ENCODE measurements at regions not wholly inside any gene's neighbourhood (a gene's known extent, or its start where the extent isn't known, plus 50 kb on each side); places are given as distances from the start of the nearest gene placed in this dataset.

- no peak overlapping the region for H3K4me3 ChIP-seq (ENCODE audit: control insufficient read depth, low read depth, low read length)
- no peak for TF ChIP-seq CTCF (IDR thresholded peaks at IDR 0.05; ENCODE audit: control insufficient read depth, insufficient read depth, low read depth, low read length, missing control alignments)
- DNase-seq (ENCODE audit: low read depth): no peak
Measured at GRCh38 chr11:112882494-112883381, 78.5 kb upstream of the NCAM1 start.

GRCh38 chr11:112884012-112884767, 77.0 kb upstream of the NCAM1 start:
- no peak for DNase-seq (ENCODE audit: low read depth)
- H3K4me3 ChIP-seq (ENCODE audit: control insufficient read depth, low read depth, low read length): no peak overlapping the region
- TF ChIP-seq CTCF (IDR thresholded peaks at IDR 0.05; ENCODE audit: control insufficient read depth, insufficient read depth, low read depth, low read length, missing control alignments): no peak

DNA sequence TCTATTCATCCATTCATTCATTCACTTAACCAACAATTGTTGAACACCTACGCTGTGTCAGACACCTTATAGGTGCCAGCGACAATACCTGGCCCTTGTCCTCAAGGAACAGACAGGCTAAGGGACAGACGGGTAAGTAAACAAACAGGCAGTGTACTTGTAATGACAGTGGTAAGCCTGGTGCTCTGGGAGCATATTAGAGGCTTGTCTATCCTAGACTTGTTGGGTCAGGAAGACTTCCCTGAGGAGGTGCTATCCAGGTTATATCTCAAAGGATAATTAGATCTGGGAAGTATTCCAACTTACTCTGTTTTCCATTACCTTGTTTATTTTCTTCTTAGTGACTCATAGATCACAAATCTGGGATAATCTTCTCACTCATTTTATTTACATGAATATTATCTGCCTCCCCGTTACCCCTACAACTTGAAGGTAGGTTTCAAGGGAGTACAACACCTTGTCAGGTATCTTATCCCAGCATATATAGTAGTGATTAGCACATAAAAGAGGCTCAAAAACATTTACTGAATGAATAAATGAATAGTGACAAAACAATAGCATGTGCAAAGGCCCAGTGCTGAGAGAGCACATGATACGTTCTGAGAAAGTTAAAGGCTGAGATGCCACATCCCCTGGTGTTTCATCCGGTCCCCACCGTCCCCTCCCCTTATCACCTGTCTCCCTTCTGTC, 75.3 kb upstream of the NCAM1 start:
- H3K4me3 ChIP-seq (ENCODE audit: control insufficient read depth, low read depth, low read length): no peak overlapping the region
- no peak for DNase-seq (ENCODE audit: low read depth)
- TF ChIP-seq CTCF (IDR thresholded peaks at IDR 0.05; ENCODE audit: control insufficient read depth, insufficient read depth, low read depth, low read length, missing control alignments): no peak

DNA sequence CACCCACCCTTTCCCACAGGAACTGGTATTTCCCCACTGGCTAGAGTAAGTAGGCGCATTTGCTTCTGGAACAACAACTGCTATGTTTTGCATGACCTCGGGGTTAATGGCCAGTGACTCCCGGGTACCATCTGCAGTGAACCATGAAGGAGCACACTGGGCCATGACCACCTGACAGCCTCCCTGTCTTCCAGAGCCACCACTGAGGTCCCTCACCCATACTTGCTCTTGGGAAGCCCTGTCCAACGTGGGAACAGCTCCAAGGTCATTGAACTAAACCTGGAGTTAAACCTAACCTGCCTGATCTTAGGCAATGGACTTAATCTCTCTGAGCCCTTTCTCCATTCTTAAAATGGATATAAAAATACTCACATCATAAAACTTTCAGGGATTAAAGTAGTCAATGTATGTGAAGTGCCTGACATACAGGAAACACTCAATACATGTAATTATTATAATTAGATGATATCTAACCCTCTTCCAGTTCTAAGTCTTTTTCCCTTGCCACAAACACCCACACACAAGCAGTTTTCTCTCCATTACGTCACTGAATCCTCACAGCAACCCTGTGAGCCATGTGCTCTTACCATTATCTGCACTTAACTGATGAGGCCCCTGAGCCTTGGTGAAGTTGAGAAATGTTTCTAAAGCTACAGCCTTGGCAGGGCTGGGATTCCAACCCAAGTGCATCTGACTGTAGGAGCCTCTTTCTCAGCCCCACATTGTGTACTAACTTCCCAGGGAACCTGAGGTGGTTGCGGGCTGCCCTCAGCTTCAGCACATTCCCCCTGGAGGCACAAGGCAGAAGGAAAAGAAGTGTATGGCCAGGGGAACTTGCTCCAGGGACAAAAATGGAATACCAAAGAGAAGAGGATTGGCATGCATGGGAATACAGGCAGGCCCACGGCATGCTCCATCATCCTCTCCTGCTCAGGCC, 74.5 kb upstream of the NCAM1 start:
- DNase-seq (ENCODE audit: low read depth): no peak
- no peak for TF ChIP-seq CTCF (IDR thresholded peaks at IDR 0.05; ENCODE audit: control insufficient read depth, insufficient read depth, low read depth, low read length, missing control alignments)
- no peak overlapping the region for H3K4me3 ChIP-seq (ENCODE audit: control insufficient read depth, low read depth, low read length)

GRCh38 chr11:112889446-112889845, 71.8 kb upstream of the NCAM1 start:
- TF ChIP-seq CTCF (IDR thresholded peaks at IDR 0.05; ENCODE audit: control insufficient read depth, insufficient read depth, low read depth, low read length, missing control alignments): no peak
- no peak overlapping the region for H3K4me3 ChIP-seq (ENCODE audit: control insufficient read depth, low read depth, low read length)
- no peak for DNase-seq (ENCODE audit: low read depth)
